ENCODE measurements at regions not wholly inside any gene's neighbourhood (a gene's known extent, or its start where the extent isn't known, plus 50 kb on each side); places are given as distances from the start of the nearest gene placed in this dataset.
"Not testable (repeated sequence)": the region's sequence is repeated elsewhere in the genome, so short reads cannot be mapped to it uniquely, and the experiment has no call there.

- H2AFZ ChIP-seq (ENCODE audit: low read length, unreplicated experiment): no peak overlapping the region
- H3K27me3 ChIP-seq (ENCODE audit: insufficient read depth, low read length): no peaks in the 10 kb centered on the region
- no peaks in the 10 kb centered on the region for H3K79me2 ChIP-seq (ENCODE audit: control insufficient read depth, insufficient read depth, low read length, unreplicated experiment)
- H3K4me3 ChIP-seq (ENCODE audit: low read depth, low read length): no peak overlapping the region
- no peak overlapping the region for H3K27ac ChIP-seq (ENCODE audit: low read depth, low read length)
- no peaks in the 10 kb centered on the region for H3K4me1 ChIP-seq (ENCODE audit: control insufficient read depth, insufficient read depth, low read length, unreplicated experiment)
- no peaks in the 10 kb centered on the region for H3K36me3 ChIP-seq (ENCODE audit: insufficient read depth, low read length)
Observed at GRCh38 chr1:57590978-57591377, 167.1 kb upstream of the DAB1 start.

- Histone ChIP-seq H3K27ac (ENCODE audit: low read depth, low read length) (no peak overlapping the region), H3K36me3 (ENCODE audit: insufficient read depth, low read length) (no peaks in the 10 kb centered on the region), H3K27me3 (ENCODE audit: insufficient read depth, low read length) (no peaks in the 10 kb centered on the region), H3K4me1 (ENCODE audit: control insufficient read depth, insufficient read depth, low read length, unreplicated experiment) (no peaks in the 10 kb centered on the region), H3K79me2 (ENCODE audit: control insufficient read depth, insufficient read depth, low read length, unreplicated experiment) (no peaks in the 10 kb centered on the region), H3K4me3 (ENCODE audit: low read depth, low read length) (no peak overlapping the region), H2AFZ (ENCODE audit: low read length, unreplicated experiment) (no peak overlapping the region)
Observed at GRCh38 chr1:57586842-57587241, 163.0 kb upstream of the DAB1 start.

- no peak overlapping the region for H3K4me3 ChIP-seq (ENCODE audit: low read depth, low read length)
- no peaks in the 10 kb centered on the region for H3K27me3 ChIP-seq (ENCODE audit: insufficient read depth, low read length)
- H3K79me2 ChIP-seq (ENCODE audit: control insufficient read depth, insufficient read depth, low read length, unreplicated experiment): no peaks in the 10 kb centered on the region
- no peak overlapping the region for H3K27ac ChIP-seq (ENCODE audit: low read depth, low read length)
- no peaks in the 10 kb centered on the region for H3K4me1 ChIP-seq (ENCODE audit: control insufficient read depth, insufficient read depth, low read length, unreplicated experiment)
- no peaks in the 10 kb centered on the region for H3K36me3 ChIP-seq (ENCODE audit: insufficient read depth, low read length)
- H2AFZ ChIP-seq (ENCODE audit: low read length, unreplicated experiment): no peak overlapping the region
Observed at GRCh38 chr1:57578680-57579079, 154.8 kb upstream of the DAB1 start.

GRCh38 chr1:57578099-57578498 is 154.2 kb upstream of the DAB1 start:
- H3K27me3 ChIP-seq (ENCODE audit: insufficient read depth, low read length): no peaks in the 10 kb centered on the region
- no peaks in the 10 kb centered on the region for H3K36me3 ChIP-seq (ENCODE audit: insufficient read depth, low read length)
- H3K79me2 ChIP-seq (ENCODE audit: control insufficient read depth, insufficient read depth, low read length, unreplicated experiment): no peaks in the 10 kb centered on the region
- H3K27ac ChIP-seq (ENCODE audit: low read depth, low read length): no peak overlapping the region
- no peaks in the 10 kb centered on the region for H3K4me1 ChIP-seq (ENCODE audit: control insufficient read depth, insufficient read depth, low read length, unreplicated experiment)
- H2AFZ ChIP-seq (ENCODE audit: low read length, unreplicated experiment): no peak overlapping the region
- no peak overlapping the region for H3K4me3 ChIP-seq (ENCODE audit: low read depth, low read length)

- H3K27me3 ChIP-seq (ENCODE audit: insufficient read depth, low read length): no peaks in the 10 kb centered on the region
- H3K4me1 ChIP-seq (ENCODE audit: control insufficient read depth, insufficient read depth, low read length, unreplicated experiment): no peaks in the 10 kb centered on the region
- H3K36me3 ChIP-seq (ENCODE audit: insufficient read depth, low read length): no peaks in the 10 kb centered on the region
- H2AFZ ChIP-seq (ENCODE audit: low read length, unreplicated experiment): no peak overlapping the region
- no peak overlapping the region for H3K27ac ChIP-seq (ENCODE audit: low read depth, low read length)
- no peaks in the 10 kb centered on the region for H3K79me2 ChIP-seq (ENCODE audit: control insufficient read depth, insufficient read depth, low read length, unreplicated experiment)
- no peak overlapping the region for H3K4me3 ChIP-seq (ENCODE audit: low read depth, low read length)
Observed at GRCh38 chr1:57576756-57577155, 152.9 kb upstream of the DAB1 start.

- H3K27ac ChIP-seq (ENCODE audit: low read depth, low read length): no peak overlapping the region
- H3K27me3 ChIP-seq (ENCODE audit: insufficient read depth, low read length): no peaks in the 10 kb centered on the region
- no peaks in the 10 kb centered on the region for H3K79me2 ChIP-seq (ENCODE audit: control insufficient read depth, insufficient read depth, low read length, unreplicated experiment)
- H3K4me3 ChIP-seq (ENCODE audit: low read depth, low read length): no peak overlapping the region
- H3K36me3 ChIP-seq (ENCODE audit: insufficient read depth, low read length): no peaks in the 10 kb centered on the region
- H2AFZ ChIP-seq (ENCODE audit: low read length, unreplicated experiment): no peak overlapping the region
- H3K4me1 ChIP-seq (ENCODE audit: control insufficient read depth, insufficient read depth, low read length, unreplicated experiment): no peaks in the 10 kb centered on the region
Observed at GRCh38 chr1:57572016-57572415, 148.2 kb upstream of the DAB1 start.

- H2AFZ ChIP-seq (ENCODE audit: low read length, unreplicated experiment); H3K27me3 ChIP-seq (ENCODE audit: insufficient read depth, low read length); H3K4me3 ChIP-seq (ENCODE audit: low read depth, low read length): not testable (repeated sequence)
Observed at GRCh38 chr1:57558066-57558465, 134.2 kb upstream of the DAB1 start.

GRCh38 chr1:57553666-57554065 is 129.8 kb upstream of the DAB1 start:
- Histone ChIP-seq H3K79me2 (ENCODE audit: control insufficient read depth, insufficient read depth, low read length, unreplicated experiment) (no peaks in the 10 kb centered on the region), H3K4me1 (ENCODE audit: control insufficient read depth, insufficient read depth, low read length, unreplicated experiment) (no peaks in the 10 kb centered on the region), H3K4me3 (ENCODE audit: low read depth, low read length) (no peak overlapping the region), H2AFZ (ENCODE audit: low read length, unreplicated experiment) (no peak overlapping the region), H3K36me3 (ENCODE audit: insufficient read depth, low read length) (no peaks in the 10 kb centered on the region), H3K27me3 (ENCODE audit: insufficient read depth, low read length) (no peaks in the 10 kb centered on the region), H3K27ac (ENCODE audit: low read depth, low read length) (no peak overlapping the region)

More at GRCh38 chr1:57558066-57558465, 134.2 kb upstream of the DAB1 start:
- not testable (repeated sequence) for H3K4me1 ChIP-seq (ENCODE audit: control insufficient read depth, insufficient read depth, low read length, unreplicated experiment); H3K36me3 ChIP-seq (ENCODE audit: insufficient read depth, low read length); H3K79me2 ChIP-seq (ENCODE audit: control insufficient read depth, insufficient read depth, low read length, unreplicated experiment); H3K27ac ChIP-seq (ENCODE audit: low read depth, low read length)

- Histone ChIP-seq H3K36me3 (ENCODE audit: insufficient read depth, low read length) (no peaks in the 10 kb centered on the region), H3K79me2 (ENCODE audit: control insufficient read depth, insufficient read depth, low read length, unreplicated experiment) (no peaks in the 10 kb centered on the region), H3K4me3 (ENCODE audit: low read depth, low read length) (no peak overlapping the region), H3K4me1 (ENCODE audit: control insufficient read depth, insufficient read depth, low read length, unreplicated experiment) (no peaks in the 10 kb centered on the region), H2AFZ (ENCODE audit: low read length, unreplicated experiment) (no peak overlapping the region), H3K27ac (ENCODE audit: low read depth, low read length) (no peak overlapping the region), H3K27me3 (ENCODE audit: insufficient read depth, low read length) (no peaks in the 10 kb centered on the region)
Observed at GRCh38 chr1:57551476-57551875, 127.6 kb upstream of the DAB1 start.

- Histone ChIP-seq H3K27ac (ENCODE audit: low read depth, low read length) (no peak overlapping the region), H3K4me3 (ENCODE audit: low read depth, low read length) (no peak overlapping the region), H2AFZ (ENCODE audit: low read length, unreplicated experiment) (no peak overlapping the region), H3K4me1 (ENCODE audit: control insufficient read depth, insufficient read depth, low read length, unreplicated experiment) (no peaks in the 10 kb centered on the region), H3K36me3 (ENCODE audit: insufficient read depth, low read length) (no peaks in the 10 kb centered on the region), H3K79me2 (ENCODE audit: control insufficient read depth, insufficient read depth, low read length, unreplicated experiment) (no peaks in the 10 kb centered on the region), H3K27me3 (ENCODE audit: insufficient read depth, low read length) (no peaks in the 10 kb centered on the region)
Observed at GRCh38 chr1:57550092-57550491, 126.2 kb upstream of the DAB1 start.

- H2AFZ ChIP-seq (ENCODE audit: low read length, unreplicated experiment): no peak overlapping the region
- H3K79me2 ChIP-seq (ENCODE audit: control insufficient read depth, insufficient read depth, low read length, unreplicated experiment): no peaks in the 10 kb centered on the region
- no peak overlapping the region for H3K27ac ChIP-seq (ENCODE audit: low read depth, low read length)
- H3K4me1 ChIP-seq (ENCODE audit: control insufficient read depth, insufficient read depth, low read length, unreplicated experiment): no peaks in the 10 kb centered on the region
- H3K27me3 ChIP-seq (ENCODE audit: insufficient read depth, low read length): no peaks in the 10 kb centered on the region
- no peak overlapping the region for H3K4me3 ChIP-seq (ENCODE audit: low read depth, low read length)
- H3K36me3 ChIP-seq (ENCODE audit: insufficient read depth, low read length): no peaks in the 10 kb centered on the region
Observed at GRCh38 chr1:57549300-57549699, 125.4 kb upstream of the DAB1 start.

All from ACC112 (cell line).